Neural progenitor cell (in vitro differentiated cells): ENCODE measurements at regions not wholly inside any gene's neighbourhood (a gene's known extent, or its start where the extent isn't known, plus 50 kb on each side); places are given as distances from the start of the nearest gene placed in this dataset.

Experiments used
- DNase-seq: peaks from one replicate; pipeline ENCODE4 v3.0.0-alpha.2; 2016; ENCODE audit warnings: low spot score
- H2AFZ ChIP-seq: fragments of 200-600 bp; sonication (generic); replicated peaks from 2 replicates; pipeline ENCODE4 v1.6.1; 2016; ENCODE audit warnings: antibody characterized with exemption
- H3F3A ChIP-seq: fragments of 200-600 bp; sonication (generic); 2 replicates; pipeline ENCODE4 v1.6.1; 2016; ENCODE audit warnings: antibody characterized with exemption, low read depth
- H3K27ac ChIP-seq: fragments of 200-600 bp; sonication (generic); 2 replicates; pipeline ENCODE4 v1.5.1; 2016; ENCODE audit warnings: mild to moderate bottlenecking
- H3K27me3 ChIP-seq: fragments of 200-600 bp; sonication (generic); 2 replicates; pipeline ENCODE4 v1.6.1; 2016; ENCODE audit warnings: mild to moderate bottlenecking, moderate library complexity
- H3K36me3 ChIP-seq: fragments of 200-600 bp; sonication (generic); 2 replicates; pipeline ENCODE4 v1.5.1; 2016
- H3K4me1 ChIP-seq: fragments of 200-600 bp; sonication (generic); 2 replicates; pipeline ENCODE4 v1.6.1; 2016; ENCODE audit warnings: mixed run types
- H3K4me2 ChIP-seq: fragments of 200-600 bp; sonication (generic); 2 replicates; pipeline ENCODE4 v1.6.1; 2016
- H3K4me3 ChIP-seq: fragments of 200-600 bp; sonication (generic); 2 replicates; pipeline ENCODE4 v1.5.1; 2016
- H3K79me2 ChIP-seq: fragments of 200-600 bp; sonication (generic); 2 replicates; pipeline ENCODE4 v1.6.1; 2016; ENCODE audit warnings: low read depth
- H3K9ac ChIP-seq: fragments of 200-600 bp; sonication (generic); 2 replicates; pipeline ENCODE4 v1.6.1; 2016
- H3K9me3 ChIP-seq: fragments of 200-600 bp; sonication (generic); 2 replicates; pipeline ENCODE4 v1.5.1; 2016; ENCODE audit warnings: low read depth
- H4K20me1 ChIP-seq: fragments of 200-600 bp; sonication (generic); 2 replicates; pipeline ENCODE4 v1.6.1; 2016; ENCODE audit warnings: low read depth
- H3K27ac Mint-ChIP-seq: 3 replicates; pipeline ENCODE4 v1.8.0; 2021; ENCODE audit warnings: mixed read lengths
- H3K27me3 Mint-ChIP-seq: 2 replicates; pipeline ENCODE4 v1.8.0; 2022; ENCODE audit warnings: low read depth, mild to moderate bottlenecking, inconsistent platforms, moderate library complexity, mixed read lengths; ENCODE audit not compliant: insufficient read depth
- H3K36me3 Mint-ChIP-seq: 3 replicates; pipeline ENCODE4 v1.8.0; 2021; ENCODE audit warnings: mixed read lengths
- H3K4me1 Mint-ChIP-seq: 3 replicates; pipeline ENCODE4 v1.8.0; 2021; ENCODE audit warnings: mixed read lengths
- H3K4me3 Mint-ChIP-seq: 3 replicates; pipeline ENCODE4 v1.8.0; 2021; ENCODE audit warnings: mild to moderate bottlenecking, moderate library complexity, mixed read lengths
- H3K9me3 Mint-ChIP-seq: 3 replicates; pipeline ENCODE4 v1.8.0; 2020; ENCODE audit warnings: mixed read lengths
- CTCF ChIP-seq: fragments of 200-600 bp; sonication (generic); IDR thresholded peaks from 2 replicates; pipeline ENCODE4 v1.5.1; 2017; ENCODE audit warnings: antibody characterized with exemption, mild to moderate bottlenecking
- EZH2 ChIP-seq: fragments of 200-600 bp; sonication (generic); IDR thresholded peaks from 2 replicates; pipeline ENCODE4 v1.6.1; 2017; ENCODE audit warnings: antibody characterized with exemption, mild to moderate bottlenecking, moderate library complexity
- EZH2phosphoT487 ChIP-seq: fragments of 200-600 bp; sonication (generic); IDR thresholded peaks from 2 replicates; pipeline ENCODE4 v1.6.1; 2017; ENCODE audit warnings: antibody characterized with exemption

- no peaks in the 10 kb centered on the region for H3K79me2 ChIP-seq
- Mint-ChIP-seq H3K4me1 (peaks cover 13% of the 10 kb centered on the region), H3K4me3 (no peak overlapping the region), H3K27me3 (peaks cover 10% of the 10 kb centered on the region), H3K9me3 (no peaks in the 10 kb centered on the region), H3K36me3 (no peaks in the 10 kb centered on the region), H3K27ac (no peak overlapping the region)
- DNase-seq = no peak
- H3K4me1 ChIP-seq = no peaks in the 10 kb centered on the region
- no peaks in the 10 kb centered on the region for H4K20me1 ChIP-seq
- H3K4me3 ChIP-seq = no peak overlapping the region
- no peaks in the 10 kb centered on the region for H3K9me3 ChIP-seq
- no peak overlapping the region for H2AFZ ChIP-seq
- no peak for TF ChIP-seq EZH2phosphoT487
- H3K4me2 ChIP-seq = no peak overlapping the region
- no peak overlapping the region for H3K27ac ChIP-seq
- no peak overlapping the region for H3K9ac ChIP-seq
- H3K27me3 ChIP-seq = no peaks in the 10 kb centered on the region
- no peaks in the 10 kb centered on the region for H3F3A ChIP-seq
- H3K36me3 ChIP-seq = no peaks in the 10 kb centered on the region
Measured at GRCh38 chr6:33964387-33964786, 160.6 kb upstream of the MLN start.

DNA sequence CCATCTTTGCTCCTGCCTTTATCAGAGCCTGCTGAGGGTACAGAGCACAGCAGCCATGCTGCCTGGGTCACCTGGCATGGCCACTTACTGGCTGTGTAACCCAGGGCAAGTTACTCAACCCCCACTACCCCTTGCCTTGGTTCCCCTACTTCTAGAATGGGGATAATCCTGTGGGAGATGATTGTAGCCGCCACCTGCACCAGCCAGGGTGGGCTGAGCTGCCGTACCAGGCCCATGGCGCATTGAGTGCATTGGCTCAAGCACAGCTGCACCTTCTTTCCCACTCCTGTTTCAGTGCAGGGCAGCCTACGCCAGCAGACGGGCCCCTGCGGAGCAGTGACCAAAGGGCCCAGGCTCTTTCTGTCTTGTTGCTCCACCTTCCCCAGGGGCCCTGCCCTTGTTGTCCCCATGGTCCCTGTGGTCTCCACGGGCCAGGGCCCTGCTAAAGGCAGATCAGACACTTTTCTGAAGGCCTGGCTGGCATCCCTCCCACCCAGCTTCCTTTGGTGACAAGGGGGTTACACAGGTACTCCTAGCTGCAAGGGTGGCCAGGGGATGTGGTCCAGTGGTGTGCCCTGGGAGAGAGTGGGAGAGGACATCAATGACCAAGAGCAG is 159.4 kb upstream of the MLN start:
- Histone ChIP-seq H3K4me1 (no peaks in the 10 kb centered on the region), H3K36me3 (no peaks in the 10 kb centered on the region), H3K4me3 (no peak overlapping the region), H4K20me1 (no peaks in the 10 kb centered on the region), H3K4me2 (no peak overlapping the region), H3F3A (no peaks in the 10 kb centered on the region), H3K9me3 (no peaks in the 10 kb centered on the region), H3K27ac (no peak overlapping the region), H3K9ac (no peak overlapping the region), H3K27me3 (no peaks in the 10 kb centered on the region), H3K79me2 (no peaks in the 10 kb centered on the region), H2AFZ (no peak overlapping the region)
- no peaks in the 10 kb centered on the region for H3K9me3 Mint-ChIP-seq
- H3K27ac Mint-ChIP-seq = peak overlapping the region; percentile 89
- no peak for TF ChIP-seq EZH2phosphoT487
- TF ChIP-seq CTCF = no peak
- no peak for TF ChIP-seq EZH2
- no peak for DNase-seq
- no peaks in the 10 kb centered on the region for H3K36me3 Mint-ChIP-seq
- peaks cover 10% of the 10 kb centered on the region for H3K27me3 Mint-ChIP-seq
- no peak overlapping the region for H3K4me3 Mint-ChIP-seq
- H3K4me1 Mint-ChIP-seq = peaks cover 19% of the 10 kb centered on the region

GRCh38 chr6:33962246-33963027 is 158.6 kb upstream of the MLN start:
- Histone ChIP-seq H3K4me1 (no peaks in the 10 kb centered on the region), H2AFZ (no peak overlapping the region), H3K4me2 (no peak overlapping the region), H3K9ac (no peak overlapping the region), H3K36me3 (no peaks in the 10 kb centered on the region), H3K9me3 (no peaks in the 10 kb centered on the region), H4K20me1 (no peaks in the 10 kb centered on the region), H3K4me3 (no peak overlapping the region), H3K27me3 (no peaks in the 10 kb centered on the region), H3K79me2 (no peaks in the 10 kb centered on the region), H3K27ac (no peak overlapping the region), H3F3A (no peaks in the 10 kb centered on the region)
- no peak overlapping the region for H3K4me3 Mint-ChIP-seq
- TF ChIP-seq EZH2 (no peak), EZH2phosphoT487 (no peak), CTCF (no peak)
- no peaks in the 10 kb centered on the region for H3K36me3 Mint-ChIP-seq
- no peaks in the 10 kb centered on the region for H3K9me3 Mint-ChIP-seq
- peaks cover 10% of the 10 kb centered on the region for H3K27me3 Mint-ChIP-seq
- DNase-seq = no peak
- peak overlapping the region; percentile 89 for H3K27ac Mint-ChIP-seq
- H3K4me1 Mint-ChIP-seq = peaks cover 26% of the 10 kb centered on the region

- H3K79me2 ChIP-seq = no peaks in the 10 kb centered on the region
- peak overlapping the region; percentile 65 for H3K27ac Mint-ChIP-seq
- H3K4me2 ChIP-seq = no peak overlapping the region
- H3K4me1 ChIP-seq = no peaks in the 10 kb centered on the region
- no peak overlapping the region for H2AFZ ChIP-seq
- H3K36me3 Mint-ChIP-seq = no peaks in the 10 kb centered on the region
- no peaks in the 10 kb centered on the region for H3K36me3 ChIP-seq
- TF ChIP-seq EZH2 (no peak), CTCF (no peak), EZH2phosphoT487 (no peak)
- H3K9ac ChIP-seq = no peak overlapping the region
- H3K9me3 Mint-ChIP-seq = no peaks in the 10 kb centered on the region
- peaks cover 11% of the 10 kb centered on the region for H3K27me3 Mint-ChIP-seq
- H3K9me3 ChIP-seq = no peaks in the 10 kb centered on the region
- peaks cover 21% of the 10 kb centered on the region for H3K4me1 Mint-ChIP-seq
- H3F3A ChIP-seq = no peaks in the 10 kb centered on the region
- H3K27ac ChIP-seq = no peak overlapping the region
- H3K4me3 ChIP-seq = no peak overlapping the region
- DNase-seq = no peak
- H3K4me3 Mint-ChIP-seq = no peak overlapping the region
- no peaks in the 10 kb centered on the region for H3K27me3 ChIP-seq
- no peaks in the 10 kb centered on the region for H4K20me1 ChIP-seq
Measured at GRCh38 chr6:33961691-33962090, 157.9 kb upstream of the MLN start.
